Stimulated activated CD4-positive, alpha-beta T cell treated with anti-CD3 and anti-CD28 coated beads, Interleukin-2, amount 100 ng/mL, for 48 hours (primary cell): ENCODE measurements at regions not wholly inside any gene's neighbourhood (a gene's known extent, or its start where the extent isn't known, plus 50 kb on each side); places are given as distances from the start of the nearest gene placed in this dataset.
"Not testable (repeated sequence)": the region's sequence is repeated elsewhere in the genome, so short reads cannot be mapped to it uniquely, and the experiment has no call there.

ENCODE experiments used
- DNase-seq, 2 donors: peaks; one replicate each; pipeline ENCODE4 v3.0.0-alpha.2; 2020

DNA sequence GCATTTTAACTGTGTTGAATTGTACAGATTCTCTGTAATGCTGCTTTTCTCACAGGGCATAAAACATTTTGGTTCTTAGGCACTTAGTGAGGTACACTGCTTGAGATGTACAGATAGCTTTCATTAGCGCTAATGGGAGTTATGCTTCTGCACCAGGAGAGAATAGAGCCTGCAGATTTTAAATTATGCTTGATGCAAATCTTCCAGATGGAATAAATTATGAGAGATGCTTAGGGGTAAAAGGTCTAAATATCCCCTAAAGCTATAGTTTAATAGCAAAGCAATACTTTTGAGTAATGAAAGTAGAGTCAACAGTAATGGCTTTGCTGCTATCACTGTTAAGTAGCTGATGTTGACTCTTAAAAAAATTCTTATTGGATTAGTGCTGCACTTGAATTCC, 248.9 kb downstream of the S1PR1 start:
- DNase-seq = no peak

- not testable (repeated sequence) for DNase-seq
Observed at GRCh38 chr1:101492144-101492543, 255.3 kb downstream of the S1PR1 start.

DNA sequence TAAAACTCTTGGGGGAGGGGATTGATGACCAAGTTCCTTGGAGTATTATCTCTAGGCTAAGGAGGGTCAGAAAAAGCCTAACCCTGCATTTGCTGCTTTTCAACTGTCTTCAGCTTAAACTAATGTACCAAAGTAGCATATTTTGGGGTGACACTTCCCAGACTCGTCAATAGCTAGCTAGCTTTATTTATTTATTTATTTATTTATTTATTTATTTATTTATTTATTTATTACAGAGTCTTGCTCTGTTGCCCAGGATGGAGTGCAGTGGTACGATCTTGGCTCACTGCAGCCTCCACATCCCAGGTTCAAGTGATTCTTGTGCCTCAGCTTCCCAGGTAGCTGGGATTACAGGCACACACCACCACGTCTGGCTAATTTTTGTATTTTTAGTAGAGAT, 257.1 kb downstream of the S1PR1 start:
- not testable (repeated sequence) for DNase-seq

GRCh38 chr1:101496109-101496508, 259.3 kb downstream of the S1PR1 start:
- no peak for DNase-seq

DNA sequence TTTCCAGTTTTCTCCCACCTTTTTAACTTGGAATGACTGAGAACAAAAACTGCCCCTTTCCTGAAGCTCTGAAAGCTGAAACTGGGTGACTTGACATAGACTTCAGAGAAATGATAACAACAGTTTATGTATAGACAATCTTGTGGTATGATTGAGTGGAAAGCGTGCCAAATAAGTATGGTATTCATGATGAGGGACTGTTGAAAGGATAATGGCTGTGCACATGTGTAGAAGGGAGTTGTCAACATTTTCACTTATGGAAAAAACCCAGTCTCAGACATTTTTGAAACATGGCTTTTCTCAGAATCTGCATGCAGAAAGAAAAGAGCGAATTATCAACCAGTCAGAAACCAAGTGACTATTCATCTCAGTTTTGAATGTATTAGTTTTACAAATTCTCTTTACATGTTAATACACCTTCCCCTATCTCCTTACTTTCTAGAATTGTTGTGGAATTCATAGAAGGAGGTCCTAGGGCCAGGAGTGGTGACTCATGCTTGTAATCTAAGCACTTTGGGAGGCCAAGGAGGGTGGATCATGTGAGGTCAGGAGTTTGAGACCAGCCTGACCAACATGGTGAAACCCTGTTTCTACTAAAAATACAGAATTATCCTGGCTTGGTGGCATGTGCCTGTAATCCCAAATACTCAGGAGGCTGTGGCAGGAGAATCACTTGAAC, 261.2 kb downstream of the S1PR1 start:
- DNase-seq = no peak

GRCh38 chr1:101504106-101504505, 267.3 kb downstream of the S1PR1 start:
- not testable (repeated sequence) for DNase-seq

- not testable (repeated sequence) for DNase-seq
Observed at GRCh38 chr1:101505240-101505639, 268.4 kb downstream of the S1PR1 start.

- peak; percentile 43 to 55 for DNase-seq
Observed at GRCh38 chr1:101506541-101507164, 269.8 kb downstream of the S1PR1 start.

DNA sequence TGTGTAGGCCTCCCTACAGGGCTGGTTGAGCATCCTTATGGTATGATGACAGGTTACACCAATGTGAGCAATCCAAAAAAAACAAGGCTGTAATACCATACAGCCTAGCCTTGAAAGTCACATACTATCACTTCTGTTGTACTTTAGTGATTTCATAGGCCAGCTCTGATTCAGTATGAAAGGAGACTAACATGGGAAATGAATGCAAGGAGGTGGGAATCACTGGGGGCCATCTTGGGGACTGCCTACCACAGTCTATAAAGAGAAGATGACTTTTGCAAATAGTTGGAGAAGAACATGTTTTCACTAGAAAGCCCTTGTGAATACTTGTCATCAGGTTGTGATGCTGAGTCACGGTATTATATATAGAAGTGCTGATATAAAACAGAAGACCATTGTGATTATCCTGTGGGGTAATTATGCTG, 270.7 kb downstream of the S1PR1 start:
- DNase-seq = no peak

DNA sequence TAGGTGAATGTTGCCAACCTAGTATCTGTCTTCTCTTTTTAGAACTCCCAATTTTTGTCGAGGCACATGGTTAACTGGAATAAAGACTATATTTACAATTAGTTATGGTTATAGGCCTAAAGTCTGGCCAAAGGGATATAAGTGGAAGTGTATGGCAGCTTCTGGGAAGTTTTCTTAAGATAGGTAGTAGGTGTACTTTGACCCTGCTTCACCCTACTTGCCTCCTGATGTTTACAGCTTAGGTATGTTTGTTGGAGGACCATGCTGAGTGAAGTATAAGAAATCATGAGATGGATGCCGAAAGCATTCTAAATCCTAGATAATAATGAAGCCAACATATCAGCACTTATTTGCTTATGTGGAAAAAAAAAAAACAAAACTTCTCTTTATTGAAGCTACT, 272.1 kb downstream of the S1PR1 start:
- DNase-seq = no peak

DNA sequence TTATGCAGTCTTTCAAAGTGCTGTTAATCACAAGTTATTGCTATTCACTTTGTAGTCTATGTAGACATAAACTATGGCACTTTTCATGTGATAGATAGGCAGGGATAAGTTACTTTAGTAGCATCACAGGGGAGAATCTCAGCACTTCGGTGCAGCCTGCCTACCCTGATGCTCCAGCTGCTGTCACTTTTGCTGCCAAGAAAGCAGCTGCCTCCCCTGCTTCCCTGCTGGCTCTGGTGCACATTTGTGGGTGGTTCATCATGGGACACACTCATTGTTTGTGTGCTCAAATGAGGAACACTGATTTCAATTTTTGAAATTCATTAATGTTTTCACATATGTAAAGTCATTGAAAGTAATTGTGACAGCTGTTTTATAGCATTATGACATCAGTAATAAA, 272.6 kb downstream of the S1PR1 start:
- DNase-seq = no peak

DNA sequence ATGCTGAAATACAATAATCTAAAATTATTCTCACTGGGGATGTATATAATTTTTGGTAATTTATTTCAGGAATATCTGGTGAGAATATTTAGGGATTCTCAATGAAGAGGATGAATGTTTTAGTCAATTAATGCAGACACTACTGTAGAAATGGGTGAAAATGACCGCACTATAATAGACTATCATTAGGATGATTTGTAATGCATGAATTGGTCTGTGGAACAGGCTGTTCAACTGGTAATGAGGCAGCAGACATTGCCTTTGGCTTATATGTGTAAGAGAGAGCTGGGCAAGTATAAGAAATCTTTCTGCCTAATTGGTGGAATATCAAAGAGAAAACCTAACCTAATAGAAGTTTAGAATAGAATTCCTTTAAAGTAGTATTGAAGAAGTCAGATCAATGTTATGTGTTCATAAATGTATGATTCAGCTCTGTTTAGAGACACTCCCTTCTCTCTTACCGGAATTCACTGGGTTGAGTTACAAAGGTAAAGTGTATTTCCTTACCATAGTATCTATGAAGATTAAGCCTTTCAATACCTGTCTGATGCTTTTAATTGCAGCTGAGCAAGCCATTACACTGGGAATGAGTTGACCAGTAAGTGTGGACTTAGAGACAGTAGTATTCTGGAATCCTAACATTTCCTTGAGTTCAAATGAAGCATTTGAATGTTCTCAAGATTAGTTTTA, 274.5 kb downstream of the S1PR1 start:
- no peak for DNase-seq

- DNase-seq = peak in 1 of 2 donors; percentile 8
Observed at GRCh38 chr1:101520302-101520701, 283.5 kb downstream of the S1PR1 start.

- DNase-seq = no peak
Observed at GRCh38 chr1:101522486-101522885, 285.7 kb downstream of the S1PR1 start.

GRCh38 chr1:101526813-101527212, 290.0 kb downstream of the S1PR1 start:
- no peak for DNase-seq

GRCh38 chr1:101532377-101532776, 295.6 kb downstream of the S1PR1 start:
- no peak for DNase-seq

- DNase-seq = no peak
Observed at GRCh38 chr1:101540161-101540560, 303.3 kb downstream of the S1PR1 start.

DNA sequence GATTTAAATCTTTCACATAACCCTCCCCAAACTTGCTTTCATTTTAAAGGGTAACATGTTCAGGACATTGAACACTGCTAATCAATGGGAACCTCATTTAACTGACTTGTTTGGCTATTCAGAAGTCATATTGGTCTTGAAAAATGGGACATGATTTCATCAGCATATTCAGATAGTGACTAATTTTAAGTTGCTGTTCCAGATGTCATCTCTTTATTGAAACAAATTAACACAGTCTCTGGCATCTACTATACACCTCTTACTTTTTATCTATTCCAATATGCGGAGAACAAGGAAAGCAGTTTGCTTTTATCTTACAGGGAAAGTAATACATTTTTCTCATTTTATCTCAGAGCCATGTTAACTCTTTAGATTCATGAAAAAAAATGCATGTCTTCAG, 310.1 kb downstream of the S1PR1 start:
- DNase-seq = no peak

DNA sequence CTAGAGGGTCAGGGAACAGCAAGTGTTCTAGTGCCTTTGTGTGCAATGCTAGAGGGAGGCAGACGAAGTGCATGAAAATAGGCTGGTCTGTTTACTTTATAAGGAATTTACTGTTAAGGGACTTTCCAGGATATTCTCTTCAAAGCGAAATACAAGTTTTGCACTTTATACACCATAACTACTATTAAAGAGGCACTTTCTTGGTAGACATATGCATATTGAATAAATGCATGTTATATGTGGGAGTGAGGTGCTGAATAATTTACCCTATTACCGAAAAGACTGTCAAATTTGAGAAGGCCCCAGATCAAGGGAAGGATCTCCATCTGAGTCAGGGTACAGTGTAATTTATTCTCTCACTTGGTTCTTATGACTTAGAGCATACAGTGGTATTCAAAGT, 310.5 kb downstream of the S1PR1 start:
- no peak for DNase-seq

- no peak for DNase-seq
Observed at GRCh38 chr1:101548376-101548775, 311.6 kb downstream of the S1PR1 start.

DNA sequence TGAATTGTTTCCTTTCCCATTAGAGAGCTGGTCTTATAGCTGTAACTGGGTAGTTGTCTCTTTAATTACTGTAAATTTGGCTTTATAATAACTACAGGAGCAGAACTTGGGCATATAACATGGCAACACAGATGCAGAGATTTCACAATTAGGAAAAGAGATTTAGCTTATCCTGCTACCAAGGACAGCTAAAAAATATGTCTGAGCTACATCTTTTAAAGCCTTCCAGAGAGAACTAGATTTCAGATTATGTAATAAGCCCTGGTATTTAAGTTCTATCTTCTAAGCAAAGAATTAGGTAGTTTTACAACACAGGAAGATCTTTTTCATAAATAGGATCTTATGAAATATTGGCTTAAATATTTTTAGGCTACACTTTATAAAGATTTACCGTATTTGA, 313.8 kb downstream of the S1PR1 start:
- no peak for DNase-seq

- DNase-seq = no peak
Observed at GRCh38 chr1:101566883-101567538, 330.2 kb downstream of the S1PR1 start.

GRCh38 chr1:101567582-101568189, 330.9 kb downstream of the S1PR1 start:
- DNase-seq = peak; percentile 31 to 47
